NOMO-1 (cell line): ENCODE measurements at regions not wholly inside any gene's neighbourhood (a gene's known extent, or its start where the extent isn't known, plus 50 kb on each side); places are given as distances from the start of the nearest gene placed in this dataset.
A peak's percentile ranks its signal among the peaks of the same experiment; 100 is the strongest.

Experiments
- DNase-seq, 2 experiments: peaks; one replicate each; lab custom pipeline; 2025; ENCODE audit not compliant: unreplicated experiment in 2 of 2; lab: John Stamatoyannopoulos, UW

DNA sequence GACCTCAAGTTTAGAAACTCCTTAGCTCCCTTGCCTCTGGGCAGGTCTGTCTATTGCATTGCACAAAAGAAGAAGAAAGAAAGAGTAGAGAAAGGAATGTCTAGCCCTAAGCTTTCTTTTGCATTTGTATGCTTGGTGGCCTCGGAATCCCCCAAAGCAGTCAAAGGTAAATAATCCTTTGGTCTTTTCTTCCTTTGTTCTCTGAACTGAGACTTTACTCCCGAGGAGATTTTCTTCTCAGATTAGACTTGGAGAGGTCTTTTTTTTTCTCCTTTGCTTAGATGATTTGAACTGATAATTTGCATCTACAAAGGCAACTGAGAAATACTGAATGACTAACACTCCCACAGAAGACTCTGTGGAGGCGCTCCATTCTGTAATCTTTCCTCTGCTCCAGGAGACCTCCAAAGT is 93.2 kb downstream of the AKR1D1 start:
- no peak for DNase-seq

DNA sequence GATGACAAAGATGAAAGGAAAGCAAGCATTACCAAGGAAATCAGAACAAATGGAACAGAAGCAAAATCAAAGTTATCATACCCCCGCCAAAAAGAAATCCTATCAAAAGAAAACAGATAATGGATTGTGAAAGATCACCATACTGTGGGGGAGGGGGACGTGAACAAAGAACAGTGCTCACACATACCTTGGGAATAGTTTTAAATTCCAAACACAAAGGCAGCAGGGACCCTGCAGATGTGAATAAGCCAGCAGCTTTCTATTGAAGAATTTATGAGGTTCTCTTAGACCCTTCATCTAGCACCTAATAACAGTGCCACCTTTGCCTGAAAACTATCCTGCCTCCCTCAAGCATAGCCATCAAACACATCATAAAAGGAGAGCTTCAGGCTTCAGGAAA is 94.0 kb downstream of the AKR1D1 start:
- DNase-seq = no peak

GRCh38 chr7:138170959-138171703 is 94.9 kb downstream of the AKR1D1 start:
- DNase-seq = no peak

GRCh38 chr7:138173548-138173947 is 97.3 kb downstream of the AKR1D1 start:
- DNase-seq = no peak

DNA sequence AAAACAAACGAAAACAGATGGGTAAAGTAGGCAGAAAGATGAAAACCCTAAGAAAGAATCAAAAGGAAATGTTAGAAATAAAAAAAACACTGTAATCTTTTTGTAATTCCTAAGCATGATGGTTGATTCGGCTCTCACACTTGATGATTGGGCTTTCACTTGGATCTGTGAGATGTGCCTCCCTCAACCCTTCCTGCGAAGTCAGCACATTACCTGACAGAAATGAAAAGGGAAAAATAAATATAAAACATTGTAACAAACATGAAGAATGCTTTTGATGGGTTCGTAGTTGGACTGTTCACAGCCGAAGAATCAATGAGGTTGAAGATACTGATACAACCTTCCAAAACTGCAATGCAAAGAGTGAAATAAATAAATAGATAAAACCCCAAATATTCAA is 99.8 kb downstream of the AKR1D1 start:
- no peak for DNase-seq

GRCh38 chr7:138184191-138184590 is 107.9 kb downstream of the AKR1D1 start:
- DNase-seq = no peak

DNA sequence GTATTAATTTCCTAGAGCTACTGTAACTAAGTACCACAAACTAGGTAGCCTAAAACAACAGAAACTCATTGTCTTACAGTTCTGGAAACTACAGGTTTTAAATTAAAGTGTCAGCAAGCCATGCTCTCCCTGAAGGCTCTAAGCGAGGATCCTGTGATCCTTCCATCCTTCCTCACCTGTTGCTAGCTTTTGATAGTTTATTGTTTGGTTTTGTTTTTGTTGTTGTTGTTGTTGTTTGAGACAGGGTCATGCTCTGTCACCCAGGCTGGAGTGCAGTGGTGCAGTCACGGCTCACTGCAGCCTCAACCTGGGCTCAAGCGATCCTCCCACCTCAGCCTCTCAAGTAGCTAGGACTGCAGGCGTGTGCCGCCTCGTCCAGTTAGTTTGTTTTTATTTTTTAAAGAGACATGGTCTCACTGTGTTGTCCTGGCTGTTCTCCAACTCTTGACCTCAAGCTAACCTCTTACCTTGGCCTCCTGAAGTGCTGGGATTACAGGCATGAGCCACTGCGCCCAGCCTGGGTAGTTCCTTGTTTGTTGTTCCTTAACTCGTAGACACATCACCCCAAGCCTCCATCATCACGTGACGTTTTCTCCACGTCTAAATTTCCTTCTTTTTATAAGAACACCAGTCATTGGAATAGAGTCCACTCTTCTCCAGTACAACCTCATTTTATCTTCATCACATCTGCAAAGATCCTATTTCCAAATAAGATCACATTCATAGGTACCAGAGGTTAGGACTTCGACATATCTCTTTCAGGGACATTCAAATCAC is 109.1 kb downstream of the AKR1D1 start:
- no peak for DNase-seq

GRCh38 chr7:138186951-138187351 is 110.7 kb downstream of the AKR1D1 start:
- no peak for DNase-seq

GRCh38 chr7:138188290-138188858 is 112.1 kb downstream of the AKR1D1 start:
- DNase-seq = no peak

- DNase-seq = no peak
Measured at GRCh38 chr7:138194567-138194966, 118.3 kb downstream of the AKR1D1 start.

DNA sequence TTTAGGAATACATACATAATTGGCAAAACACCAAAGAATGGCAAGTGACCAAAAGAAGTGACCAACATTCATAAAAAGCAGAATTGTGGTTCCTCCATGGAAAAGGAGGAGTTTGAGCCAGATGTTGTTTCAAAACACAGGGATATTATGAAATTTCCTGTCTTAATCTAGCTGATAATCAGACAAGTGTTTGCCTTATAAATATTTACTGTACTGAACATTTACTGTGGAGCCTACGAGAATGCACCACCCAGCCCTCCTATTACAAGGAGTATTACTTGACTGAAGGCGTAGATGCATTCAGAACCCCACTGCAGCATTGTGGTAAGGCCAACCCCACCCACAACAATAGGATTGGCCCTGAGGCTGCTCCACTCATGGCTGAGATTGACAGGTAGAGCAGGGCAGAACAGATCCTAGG is 118.9 kb downstream of the AKR1D1 start:
- DNase-seq = no peak

GRCh38 chr7:138196503-138196946 is 120.3 kb downstream of the AKR1D1 start:
- DNase-seq = peak; percentile 40 to 44

DNA sequence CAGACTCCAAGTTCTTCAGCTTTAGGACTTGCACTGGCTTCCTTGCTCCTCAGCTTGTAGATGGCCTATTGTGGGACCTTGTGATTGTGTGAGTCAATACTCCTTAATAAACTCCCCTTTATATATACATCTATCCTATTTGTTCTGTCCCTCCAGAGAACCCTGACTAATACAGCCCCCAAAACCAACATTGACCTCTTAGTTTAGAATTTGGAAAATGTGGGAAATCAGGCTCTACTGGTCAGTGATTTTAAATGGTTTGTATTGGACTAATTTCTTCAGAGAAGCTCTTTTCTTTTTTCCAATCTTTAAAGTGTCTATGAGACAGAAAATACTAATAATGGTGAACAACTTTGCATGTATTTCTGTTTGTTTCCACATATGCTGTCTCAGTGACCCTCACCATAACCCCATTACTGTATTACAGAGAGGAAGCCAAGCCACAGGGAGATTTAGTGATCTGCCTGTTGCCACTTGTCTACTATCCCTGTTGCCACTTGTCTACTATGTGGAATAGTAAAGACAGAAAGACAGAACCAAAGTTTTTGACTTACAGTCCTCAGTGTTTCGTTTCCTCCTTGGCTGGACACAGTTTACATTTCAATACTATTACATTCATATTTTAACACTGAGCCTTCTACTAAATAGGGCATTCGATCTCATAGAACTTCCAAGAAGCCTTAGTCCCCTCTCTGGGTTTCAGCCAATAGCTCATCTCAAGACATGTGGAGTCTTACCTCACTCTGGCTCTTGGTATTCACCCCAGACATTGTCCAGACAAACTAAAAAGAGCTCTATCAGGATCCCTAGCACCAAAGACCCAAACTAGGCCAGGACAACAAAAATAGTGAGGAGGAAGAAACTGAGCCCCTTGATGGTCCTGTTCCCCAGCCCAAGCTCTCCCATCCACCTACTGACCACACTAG is 121.0 kb downstream of the AKR1D1 start:
- DNase-seq = no peak

- no peak for DNase-seq
Measured at GRCh38 chr7:138204285-138204981, 128.2 kb downstream of the AKR1D1 start.

DNA sequence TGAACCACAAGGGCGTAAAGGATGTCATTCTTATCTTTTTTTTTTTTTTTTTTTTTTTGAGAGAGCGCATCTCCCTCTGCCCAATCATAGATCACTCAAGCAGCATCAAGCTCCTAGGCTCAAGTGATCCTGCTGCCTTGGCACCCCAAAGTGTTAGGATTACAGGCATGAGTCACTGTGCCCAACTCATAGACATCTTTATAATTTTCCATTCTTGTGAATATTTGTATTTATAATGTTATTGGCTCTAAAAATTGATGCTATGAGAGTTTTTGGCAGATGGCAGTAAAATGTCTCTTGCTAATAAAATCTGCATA is 128.7 kb downstream of the AKR1D1 start:
- DNase-seq = no peak

DNA sequence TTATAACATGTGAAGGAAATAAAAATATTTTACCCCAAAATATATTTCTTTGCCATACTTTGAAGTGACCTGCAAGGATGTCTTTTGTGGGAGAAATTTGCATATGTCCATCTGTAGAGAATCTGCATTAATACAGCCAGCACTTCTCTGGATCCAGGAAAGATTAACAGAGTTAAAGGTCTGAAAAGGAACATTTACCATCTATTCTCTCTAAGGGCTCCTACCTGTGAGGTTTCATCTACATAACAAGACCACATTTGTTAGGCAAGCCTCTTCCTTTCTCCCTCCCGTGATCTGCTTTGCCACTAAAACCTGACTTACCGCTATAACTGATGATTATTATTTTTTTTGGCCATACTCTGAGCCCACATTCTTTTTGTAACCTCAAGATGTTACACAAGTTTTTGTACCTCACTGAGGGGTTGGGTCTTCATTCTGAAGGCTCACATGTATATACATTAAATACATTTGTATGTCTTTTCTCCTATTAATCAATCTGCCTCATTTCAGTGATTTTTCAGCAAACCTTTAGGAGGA is 129.4 kb downstream of the AKR1D1 start:
- DNase-seq = no peak

GRCh38 chr7:138207555-138207971 is 131.3 kb downstream of the AKR1D1 start:
- no peak for DNase-seq

DNA sequence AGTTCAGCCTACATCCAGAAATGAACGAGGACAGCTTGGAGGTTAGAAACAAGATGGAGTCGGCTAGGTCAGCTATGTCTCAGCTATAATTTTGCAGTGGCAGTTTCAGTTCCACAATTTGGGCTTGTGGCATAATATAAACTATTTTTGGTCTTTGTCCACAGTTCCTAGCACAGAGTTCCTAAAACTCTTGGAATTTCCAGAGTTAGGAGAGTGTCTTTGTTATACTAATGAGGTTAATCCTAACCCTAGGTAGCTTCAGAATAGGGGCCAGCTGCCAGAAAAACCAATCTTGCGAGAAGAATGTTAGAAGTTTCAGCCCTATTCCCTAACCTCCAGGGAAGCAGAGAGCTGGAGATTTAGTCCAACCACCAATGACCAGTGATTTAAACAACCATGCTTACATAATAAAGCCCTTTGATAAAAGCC is 131.9 kb downstream of the AKR1D1 start:
- no peak for DNase-seq

DNA sequence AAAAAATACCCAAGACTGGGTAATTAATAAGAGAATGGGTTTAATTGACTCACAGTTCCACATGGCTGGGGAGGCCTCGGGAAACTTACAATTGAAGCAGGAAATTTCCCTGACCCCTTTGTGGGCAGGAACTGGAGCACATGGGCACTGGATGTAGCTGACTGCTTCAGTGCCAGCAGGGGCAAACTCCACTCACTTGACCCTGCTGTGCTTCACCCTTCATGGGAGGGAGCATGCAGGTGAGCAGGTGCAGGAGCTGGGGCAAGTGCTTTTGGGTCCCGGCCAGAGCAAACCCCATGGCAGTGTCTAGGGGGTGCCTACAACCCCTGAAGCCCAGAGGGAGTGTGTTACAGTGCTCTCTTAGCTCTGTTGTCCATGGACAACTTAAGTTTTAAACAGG is 132.6 kb downstream of the AKR1D1 start:
- no peak for DNase-seq

DNA sequence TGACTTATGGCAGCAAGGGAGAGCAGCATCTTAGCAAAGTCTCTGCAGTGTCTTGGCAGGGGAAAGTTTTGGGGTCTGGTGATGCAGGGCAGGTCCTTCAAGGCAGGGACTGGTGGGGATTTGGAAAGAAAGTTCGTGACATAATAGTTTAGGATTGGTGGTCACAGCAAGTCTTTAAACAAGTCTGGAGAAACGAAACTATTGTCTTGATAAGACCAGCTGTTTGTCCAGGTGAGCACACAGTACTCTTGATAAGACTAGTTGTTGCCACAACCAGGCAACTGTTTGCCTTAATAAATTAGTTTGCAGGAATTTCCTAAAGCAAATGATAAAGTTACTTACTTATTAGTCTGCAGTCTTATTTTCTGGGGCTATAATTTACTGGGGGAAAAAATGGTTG is 136.1 kb downstream of the AKR1D1 start:
- DNase-seq = no peak
